CD14-positive monocyte (primary cell): ENCODE measurements at regions not wholly inside any gene's neighbourhood (a gene's known extent, or its start where the extent isn't known, plus 50 kb on each side); places are given as distances from the start of the nearest gene placed in this dataset.
A peak's percentile ranks its signal among the peaks of the same experiment; 100 is the strongest.

Experiments
- DNase-seq, 3 donors: peaks; one replicate each; pipeline ENCODE4 v3.0.0-alpha.2; 2011 to 2022
- H2AFZ ChIP-seq: 2 replicates; pipeline ENCODE4 v1.6.0; 2012; ENCODE audit warnings: mild to moderate bottlenecking, low read depth, low read length, inconsistent platforms; ENCODE audit not compliant: insufficient read depth, poor library complexity, severe bottlenecking
- H3K27ac ChIP-seq, 2 donors: 1 replicate in 1 of 2; 2 replicates in 1 of 2; pipeline ENCODE4 v1.5.1; 2012 to 2013; ENCODE audit warnings: low read length in 2 of 2, control low read depth in 1 of 2, inconsistent platforms in 1 of 2, low read depth in 1 of 2, mild to moderate bottlenecking in 1 of 2
- H3K27me3 ChIP-seq, 2 donors: one replicate each; pipeline versions ENCODE4 v1.6.0 to v1.6.1; 2011 to 2013; ENCODE audit warnings: low read length in 2 of 2; ENCODE audit not compliant: control insufficient read depth in 2 of 2, insufficient read depth in 2 of 2
- H3K36me3 ChIP-seq, 2 donors: replicated peaks in 1 of 2; 1 replicate in 1 of 2; 2 replicates in 1 of 2; pipeline versions ENCODE4 v1.5.1 to v1.6.1; 2012 to 2013; ENCODE audit warnings: low read length in 2 of 2, control low read depth in 1 of 2, inconsistent platforms in 1 of 2, mild to moderate bottlenecking in 1 of 2; ENCODE audit not compliant: insufficient read depth in 2 of 2, control insufficient read depth in 1 of 2
- H3K4me1 ChIP-seq, 2 donors: 1 replicate in 1 of 2; 2 replicates in 1 of 2; pipeline versions ENCODE4 v1.5.1 to v1.6.1; 2012 to 2013; ENCODE audit warnings: low read length in 2 of 2, control low read depth in 1 of 2, inconsistent platforms in 1 of 2, mild to moderate bottlenecking in 1 of 2, moderate library complexity in 1 of 2; ENCODE audit not compliant: insufficient read depth in 2 of 2, control insufficient read depth in 1 of 2
- H3K4me2 ChIP-seq: replicated peaks from 2 replicates; pipeline ENCODE3; 2012; ENCODE audit warnings: low read length, moderate library complexity, mild to moderate bottlenecking; ENCODE audit not compliant: poor library complexity, severe bottlenecking; ENCODE audit errors: extremely low read depth
- H3K4me3 ChIP-seq, 3 experiments: fragments of 200-600 bp in 1 of 3; sonication (generic) in 1 of 3; replicated peaks in 1 of 3; 1 replicate in 2 of 3; 2 replicates in 1 of 3; pipeline ENCODE4 v1.5.1; 2011 to 2013; ENCODE audit warnings: low read length in 3 of 3, mild to moderate bottlenecking in 3 of 3, control low read depth in 2 of 3, low read depth in 2 of 3, inconsistent platforms in 1 of 3, moderate library complexity in 1 of 3
- H3K79me2 ChIP-seq: 2 replicates; pipeline ENCODE4 v1.6.0; 2012; ENCODE audit warnings: mild to moderate bottlenecking, control low read depth, inconsistent platforms, low read length, moderate library complexity; ENCODE audit not compliant: insufficient read depth
- H3K9ac ChIP-seq: 2 replicates; pipeline ENCODE4 v1.6.0; 2017; ENCODE audit warnings: low read length, mild to moderate bottlenecking; ENCODE audit not compliant: insufficient read depth, poor library complexity, severe bottlenecking
- H3K9me3 ChIP-seq, 2 donors: replicated peaks in 1 of 2; 1 replicate in 1 of 2; 2 replicates in 1 of 2; pipeline versions ENCODE4 v1.5.1 to v1.6.1; 2012 to 2013; ENCODE audit warnings: low read length in 2 of 2, control low read depth in 1 of 2; ENCODE audit not compliant: control insufficient read depth in 1 of 2, insufficient read depth in 1 of 2
- H4K20me1 ChIP-seq: 2 replicates; pipeline ENCODE4 v1.6.0; 2012; ENCODE audit warnings: mild to moderate bottlenecking, low read length, control low read depth, moderate library complexity; ENCODE audit not compliant: insufficient read depth
- H3K27ac Mint-ChIP-seq, 7 donors: one replicate each; pipeline ENCODE4 v1.8.0; 2020; ENCODE audit warnings: mild to moderate bottlenecking in 7 of 7, mixed read lengths in 7 of 7, moderate library complexity in 6 of 7, inconsistent platforms in 2 of 7
- H3K27me3 Mint-ChIP-seq, 3 donors: one replicate each; pipeline ENCODE4 v1.8.0; 2021 to 2022; ENCODE audit warnings: low read depth in 3 of 3, mild to moderate bottlenecking in 3 of 3, mixed read lengths in 3 of 3, moderate library complexity in 3 of 3, inconsistent platforms in 1 of 3
- H3K36me3 Mint-ChIP-seq, 2 donors: one replicate each; pipeline ENCODE4 v1.8.0; 2020; ENCODE audit warnings: mixed read lengths in 2 of 2, inconsistent platforms in 1 of 2, mild to moderate bottlenecking in 1 of 2
- H3K4me1 Mint-ChIP-seq: one replicate; pipeline ENCODE4 v1.8.0; 2020; ENCODE audit warnings: mild to moderate bottlenecking, mixed read lengths
- H3K4me3 Mint-ChIP-seq, 2 donors: one replicate each; pipeline ENCODE4 v1.8.0; 2020; ENCODE audit warnings: mild to moderate bottlenecking in 2 of 2, mixed read lengths in 2 of 2, moderate library complexity in 1 of 2
- H3K9me3 Mint-ChIP-seq, 7 donors: one replicate each; pipeline ENCODE4 v1.8.0; 2020 to 2022; ENCODE audit warnings: mixed read lengths in 7 of 7, mild to moderate bottlenecking in 6 of 7, moderate library complexity in 6 of 7, inconsistent platforms in 2 of 7
- CTCF ChIP-seq: fragments of 200-600 bp; IDR thresholded peaks from one replicate; pipeline ENCODE4 v1.8.0; 2022; ENCODE audit warnings: antibody characterized with exemption, mild to moderate bottlenecking
- WGBS: methylation state at CpG from one replicate; pipeline ENCODE4 v1.1.5; 2013; ENCODE audit warnings: missing lambda C conversion rate; ENCODE audit not compliant: insufficient coverage; 5-methylcytosine and 5-hydroxymethylcytosine counted together
- intact Hi-C, 2 donors: fragments of 100-400 bp; cut with micrococcal nuclease; formaldehyde crosslinking; loops; one replicate each; pipeline versions ENCODE4 v1.15.0 to v1.15.1; 2023

- no peaks in the 10 kb centered on the region for H3K4me1 ChIP-seq
- no peak overlapping the region for H2AFZ ChIP-seq
- H3K27ac ChIP-seq = no peak overlapping the region
- no peaks in the 10 kb centered on the region for H3K27me3 ChIP-seq
- no peak for TF ChIP-seq CTCF
- Mint-ChIP-seq H3K9me3 (peaks cover 1 to 21% (median 7%) of the 10 kb centered on the region in 7 donors), H3K27ac (no peak overlapping the region), H3K27me3 (peaks cover 0 to 4% (median 2%) of the 10 kb centered on the region in 3 donors), H3K36me3 (no peaks in the 10 kb centered on the region), H3K4me3 (no peak overlapping the region), H3K4me1 (no peaks in the 10 kb centered on the region)
- intact Hi-C loops = no loop called here
- no peak overlapping the region for H3K4me3 ChIP-seq
- peaks cover 0 to 5% of the 10 kb centered on the region in 2 donors for H3K9me3 ChIP-seq
- H4K20me1 ChIP-seq = no peaks in the 10 kb centered on the region
- no peak overlapping the region for H3K9ac ChIP-seq
- H3K36me3 ChIP-seq = no peaks in the 10 kb centered on the region
- 81% methylated on average over 4 of the region's 4 CpGs for WGBS
- no peak for DNase-seq
- H3K79me2 ChIP-seq = no peaks in the 10 kb centered on the region
- no peak overlapping the region for H3K4me2 ChIP-seq
Measured at GRCh38 chr10:130986846-130987245, 324.7 kb downstream of the TCERG1L start.

- peaks cover 0 to 5% of the 10 kb centered on the region in 2 donors for H3K9me3 ChIP-seq
- no peaks in the 10 kb centered on the region for H3K79me2 ChIP-seq
- peaks cover 0 to 4% (median 2%) of the 10 kb centered on the region in 3 donors for H3K27me3 Mint-ChIP-seq
- no peak overlapping the region for H2AFZ ChIP-seq
- H3K4me1 Mint-ChIP-seq = no peaks in the 10 kb centered on the region
- no peaks in the 10 kb centered on the region for H3K27me3 ChIP-seq
- H3K4me3 ChIP-seq = no peak overlapping the region
- no peaks in the 10 kb centered on the region for H3K36me3 Mint-ChIP-seq
- no peaks in the 10 kb centered on the region for H3K4me1 ChIP-seq
- no peak overlapping the region for H3K9ac ChIP-seq
- no peak for DNase-seq
- WGBS = 100% methylated on average over 4 of the region's 7 CpGs
- no peak for TF ChIP-seq CTCF
- H3K9me3 Mint-ChIP-seq = peaks cover 1 to 21% (median 7%) of the 10 kb centered on the region in 7 donors
- no peaks in the 10 kb centered on the region for H3K36me3 ChIP-seq
- H3K27ac ChIP-seq = no peak overlapping the region
- no peaks in the 10 kb centered on the region for H4K20me1 ChIP-seq
- H3K4me2 ChIP-seq = no peak overlapping the region
- no peak overlapping the region for H3K4me3 Mint-ChIP-seq
- intact Hi-C loops = no loop called here
- peak overlapping the region in 1 of 7 donors; percentile 7 for H3K27ac Mint-ChIP-seq
Measured at GRCh38 chr10:130987401-130987800, 324.1 kb downstream of the TCERG1L start.
